Fibroblast of pulmonary artery (primary cell): ENCODE measurements at regions not wholly inside any gene's neighbourhood (a gene's known extent, or its start where the extent isn't known, plus 50 kb on each side); places are given as distances from the start of the nearest gene placed in this dataset.

Experiments used
- DNase-seq: peaks from one replicate; pipeline ENCODE4 v3.0.0-alpha.2; 2010; ENCODE audit warnings: low read depth
- H3K4me3 ChIP-seq: replicated peaks from 2 replicates; pipeline ENCODE4 v1.5.1; 2011; ENCODE audit warnings: low read depth, mild to moderate bottlenecking, control low read depth, low read length, moderate library complexity
- TF ChIP-seq, protein P1 (sequence below): IDR thresholded peaks from 2 replicates; pipeline ENCODE4 v1.5.1; 2011; ENCODE audit warnings: mild to moderate bottlenecking, control low read depth, low read length, inconsistent platforms; ENCODE audit errors: missing control alignments

DNA sequence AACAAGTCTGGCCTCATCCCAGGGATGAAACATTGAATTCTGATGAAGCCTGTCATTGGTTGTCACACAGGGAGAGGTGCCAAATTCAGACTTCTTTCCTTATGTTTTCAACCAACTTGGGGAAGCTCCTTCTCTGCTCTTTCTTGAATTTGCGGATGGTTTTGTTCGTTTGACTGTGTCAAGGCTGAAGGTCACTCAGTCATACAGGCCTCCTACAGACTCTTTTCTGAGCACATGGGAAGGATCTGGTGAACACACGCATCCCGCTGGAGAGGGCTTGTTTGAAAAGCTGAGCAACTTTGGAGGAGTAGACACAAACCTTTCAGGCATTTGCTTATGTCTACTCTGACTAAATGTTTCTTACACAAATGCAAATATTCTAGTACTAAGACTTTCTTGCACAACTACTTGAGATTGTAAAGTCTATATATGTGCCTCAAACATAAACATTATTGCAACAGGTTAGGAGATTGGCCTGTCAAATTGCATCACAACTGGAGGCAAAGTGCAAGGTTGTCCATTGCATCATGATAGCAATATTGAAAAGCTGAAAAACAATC lies 151.5 kb upstream of the NR3C1 start:
- DNase-seq, result peak; percentile 41
- TF ChIP-seq, protein P1, sequence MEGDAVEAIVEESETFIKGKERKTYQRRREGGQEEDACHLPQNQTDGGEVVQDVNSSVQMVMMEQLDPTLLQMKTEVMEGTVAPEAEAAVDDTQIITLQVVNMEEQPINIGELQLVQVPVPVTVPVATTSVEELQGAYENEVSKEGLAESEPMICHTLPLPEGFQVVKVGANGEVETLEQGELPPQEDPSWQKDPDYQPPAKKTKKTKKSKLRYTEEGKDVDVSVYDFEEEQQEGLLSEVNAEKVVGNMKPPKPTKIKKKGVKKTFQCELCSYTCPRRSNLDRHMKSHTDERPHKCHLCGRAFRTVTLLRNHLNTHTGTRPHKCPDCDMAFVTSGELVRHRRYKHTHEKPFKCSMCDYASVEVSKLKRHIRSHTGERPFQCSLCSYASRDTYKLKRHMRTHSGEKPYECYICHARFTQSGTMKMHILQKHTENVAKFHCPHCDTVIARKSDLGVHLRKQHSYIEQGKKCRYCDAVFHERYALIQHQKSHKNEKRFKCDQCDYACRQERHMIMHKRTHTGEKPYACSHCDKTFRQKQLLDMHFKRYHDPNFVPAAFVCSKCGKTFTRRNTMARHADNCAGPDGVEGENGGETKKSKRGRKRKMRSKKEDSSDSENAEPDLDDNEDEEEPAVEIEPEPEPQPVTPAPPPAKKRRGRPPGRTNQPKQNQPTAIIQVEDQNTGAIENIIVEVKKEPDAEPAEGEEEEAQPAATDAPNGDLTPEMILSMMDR, result no peak

DNA sequence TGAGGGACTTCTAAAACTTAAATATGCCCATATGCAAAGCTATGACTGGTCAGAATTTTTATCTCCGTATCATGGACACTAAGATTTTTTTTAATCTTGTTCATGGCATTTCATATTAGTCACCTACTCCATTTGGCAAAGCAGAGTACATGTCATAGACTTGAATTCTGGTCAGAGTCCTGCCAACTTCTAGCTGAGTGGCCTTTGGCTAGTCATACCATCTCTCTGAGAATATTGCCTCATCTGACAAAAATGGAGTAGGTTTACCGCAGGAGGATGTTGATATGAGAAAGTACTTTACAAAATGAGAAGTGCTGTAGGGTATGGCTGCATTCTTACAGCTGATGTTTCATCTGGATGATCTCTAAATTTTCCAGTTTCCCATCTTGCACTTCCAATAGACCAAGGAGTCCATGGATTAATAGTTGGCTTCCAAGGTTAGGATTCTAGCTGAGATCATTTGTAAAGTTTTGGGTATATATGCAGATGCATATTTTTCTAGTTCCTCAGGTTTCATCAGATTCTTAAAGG lies 150.8 kb upstream of the NR3C1 start:
- TF ChIP-seq, protein P1, result no peak
- no peak overlapping the region for H3K4me3 ChIP-seq
- DNase-seq, result peak; percentile 94

More for the DNA sequence above, 151.5 kb upstream of the NR3C1 start:
- no peak overlapping the region for H3K4me3 ChIP-seq

DNA sequence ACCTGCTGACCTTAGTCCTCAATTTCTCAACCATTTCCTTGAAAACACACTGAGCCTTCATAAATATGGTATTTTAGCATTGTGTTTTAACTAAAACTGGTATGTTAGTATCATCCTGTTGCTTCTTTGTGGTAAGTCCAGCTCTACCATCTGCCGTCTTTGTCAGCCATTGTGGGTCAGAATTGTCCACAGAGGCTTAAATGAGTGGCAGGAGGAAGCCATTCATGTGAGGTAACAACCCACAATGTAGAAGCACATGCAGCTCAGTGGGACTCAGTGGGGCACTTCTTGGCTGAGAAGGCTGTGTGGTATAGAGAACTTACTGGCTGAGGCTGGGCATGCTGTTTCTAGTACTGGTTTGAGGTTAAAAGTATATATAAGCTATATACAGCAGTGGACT lies 149.2 kb upstream of the NR3C1 start:
- no peak for DNase-seq
- H3K4me3 ChIP-seq, result no peak overlapping the region
- TF ChIP-seq, protein P1, result no peak

DNA sequence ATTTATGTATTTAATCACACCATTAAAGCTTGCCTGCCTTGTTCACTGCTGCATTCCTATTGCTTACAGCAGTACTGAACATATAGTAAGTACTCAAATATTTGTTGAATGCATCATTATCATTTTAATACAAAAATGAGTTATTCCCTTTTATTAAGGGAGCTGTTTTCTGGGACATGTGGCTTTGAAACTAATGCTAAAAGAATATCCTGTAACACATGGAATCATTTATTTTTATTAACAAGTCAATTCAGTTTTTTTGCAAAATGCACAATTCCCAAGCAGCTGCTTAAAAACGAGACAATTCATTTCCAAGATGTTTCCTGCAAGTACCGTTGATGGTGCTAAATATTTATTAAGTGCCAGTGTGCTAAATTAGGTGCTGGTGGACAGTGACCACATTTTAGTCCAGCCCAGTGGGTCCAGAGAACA lies 148.3 kb upstream of the NR3C1 start:
- TF ChIP-seq, protein P1, result no peak
- H3K4me3 ChIP-seq, result no peak overlapping the region
- DNase-seq, result no peak

DNA sequence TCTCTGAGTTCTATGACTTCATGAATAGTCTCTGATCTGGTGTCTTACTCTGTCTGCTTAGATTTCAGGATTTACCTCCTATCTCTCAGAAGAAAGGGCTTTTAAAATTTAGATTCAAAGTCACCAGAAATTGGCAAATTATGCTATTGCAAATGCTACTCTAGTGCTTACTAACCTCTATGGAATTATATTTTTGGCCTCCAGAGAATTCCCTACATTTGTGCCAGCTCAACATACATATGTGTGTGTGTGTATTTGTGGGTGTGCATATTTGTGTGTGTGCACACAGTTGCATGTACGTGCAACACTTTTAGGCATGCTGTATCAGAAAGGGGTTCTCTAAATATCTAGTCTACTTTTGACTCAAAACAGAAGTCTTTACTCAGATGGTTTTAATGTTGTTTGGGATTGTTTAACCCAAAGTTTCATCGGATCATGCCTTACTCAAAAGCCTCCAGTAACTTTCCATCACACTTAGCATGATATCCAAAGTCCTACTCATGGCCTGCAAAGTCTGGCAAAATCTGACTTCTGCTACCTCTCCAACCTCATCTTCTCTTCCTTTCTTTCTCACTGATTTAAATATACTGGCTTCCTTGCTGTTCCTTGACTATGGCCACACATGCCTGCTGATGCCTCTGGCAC lies 147.6 kb upstream of the NR3C1 start:
- TF ChIP-seq, protein P1, result no peak
- H3K4me3 ChIP-seq, result no peak overlapping the region
- DNase-seq, result no peak

DNA sequence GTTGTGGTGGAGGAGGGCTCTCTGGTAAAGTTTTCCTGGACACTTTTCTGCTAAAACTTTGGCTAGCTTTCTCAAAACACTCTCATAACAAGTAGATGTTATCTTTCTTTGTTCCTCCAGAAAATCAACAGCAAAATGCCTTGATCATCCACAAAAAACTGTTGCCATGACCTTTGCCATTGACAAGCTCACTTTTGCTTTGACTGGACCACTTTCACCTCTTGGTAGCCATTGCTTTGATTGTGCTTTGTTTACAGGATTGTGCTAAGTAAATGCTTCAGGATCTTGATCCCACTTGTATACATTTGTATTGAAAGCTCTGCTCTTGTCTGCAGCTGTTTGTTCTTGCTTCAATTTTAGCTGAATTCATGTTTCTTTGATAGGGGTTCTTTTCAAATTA lies 143.9 kb upstream of the NR3C1 start:
- TF ChIP-seq, protein P1, result no peak
- DNase-seq, result no peak
- no peak overlapping the region for H3K4me3 ChIP-seq
